GM19463 (cell line): ENCODE measurements at regions not wholly inside any gene's neighbourhood (a gene's known extent, or its start where the extent isn't known, plus 50 kb on each side); places are given as distances from the start of the nearest gene placed in this dataset.
"Not testable (repeated sequence)": the region's sequence is repeated elsewhere in the genome, so short reads cannot be mapped to it uniquely, and the experiment has no call there.

Source experiments
- ATAC-seq: cut with Tn5 transposase; IDR thresholded peaks from one replicate; pipeline ENCODE4 v1.9.1; 2021; ENCODE audit warnings: mild to moderate bottlenecking, moderate library complexity; ENCODE audit not compliant: unreplicated experiment

GRCh38 chr6:85035766-85036165 lies 271.4 kb upstream of the TBX18 start:
- no peak for ATAC-seq

GRCh38 chr6:85033547-85033946 lies 269.1 kb upstream of the TBX18 start:
- no peak for ATAC-seq

GRCh38 chr6:85026021-85026420 lies 261.6 kb upstream of the TBX18 start:
- no peak for ATAC-seq

- no peak for ATAC-seq
Measured at GRCh38 chr6:85023721-85024120, 259.3 kb upstream of the TBX18 start.

GRCh38 chr6:85017352-85017751 lies 253.0 kb upstream of the TBX18 start:
- ATAC-seq: no peak

- no peak for ATAC-seq
Measured at GRCh38 chr6:85016726-85017125, 252.3 kb upstream of the TBX18 start.

- ATAC-seq: peak; percentile 53
Measured at GRCh38 chr6:85015396-85015990, 251.1 kb upstream of the TBX18 start.

GRCh38 chr6:85010865-85011264 lies 246.5 kb upstream of the TBX18 start:
- no peak for ATAC-seq

- no peak for ATAC-seq
Measured at GRCh38 chr6:85008296-85009009, 244.1 kb upstream of the TBX18 start.

- ATAC-seq: no peak
Measured at GRCh38 chr6:85006362-85006761, 242.0 kb upstream of the TBX18 start.

- ATAC-seq: no peak
Measured at GRCh38 chr6:85005494-85005893, 241.1 kb upstream of the TBX18 start.

GRCh38 chr6:85004361-85004995 lies 240.1 kb upstream of the TBX18 start:
- no peak for ATAC-seq

GRCh38 chr6:85002847-85003246 lies 238.4 kb upstream of the TBX18 start:
- ATAC-seq: no peak

GRCh38 chr6:85000001-85000400 lies 235.6 kb upstream of the TBX18 start:
- ATAC-seq: no peak

GRCh38 chr6:84998223-84998622 lies 233.8 kb upstream of the TBX18 start:
- ATAC-seq: no peak

GRCh38 chr6:84988766-84989165 lies 224.4 kb upstream of the TBX18 start:
- ATAC-seq: not testable (repeated sequence)

- ATAC-seq: not testable (repeated sequence)
Measured at GRCh38 chr6:84985490-84985889, 221.1 kb upstream of the TBX18 start.

GRCh38 chr6:84979541-84979940 lies 215.1 kb upstream of the TBX18 start:
- ATAC-seq: no peak

- ATAC-seq: no peak
Measured at GRCh38 chr6:84977363-84977705, 212.9 kb upstream of the TBX18 start.

- no peak for ATAC-seq
Measured at GRCh38 chr6:84976526-84977362, 212.3 kb upstream of the TBX18 start.

GRCh38 chr6:84975316-84975715 lies 210.9 kb upstream of the TBX18 start:
- ATAC-seq: no peak
